IPS-18c (cell line): ENCODE measurements at regions not wholly inside any gene's neighbourhood (a gene's known extent, or its start where the extent isn't known, plus 50 kb on each side); places are given as distances from the start of the nearest gene placed in this dataset.

Experiments used
- H3K4me3 ChIP-seq: 2 replicates; pipeline ENCODE4 v1.7.0; 2013; ENCODE audit warnings: low read depth, mild to moderate bottlenecking, low read length, moderate library complexity; ENCODE audit not compliant: insufficient read depth
- H3K9me3 ChIP-seq: one replicate; pipeline ENCODE4 v1.6.1; 2013; ENCODE audit warnings: mild to moderate bottlenecking, low read length, moderate library complexity; ENCODE audit not compliant: control insufficient read depth, insufficient read depth

GRCh38 chr10:131737543-131738395, 163.0 kb upstream of the PPP2R2D start:
- Histone ChIP-seq H3K4me3 (no peak overlapping the region), H3K9me3 (peaks cover 2% of the 10 kb centered on the region)

GRCh38 chr10:131738396-131738735, 162.4 kb upstream of the PPP2R2D start:
- peaks cover 2% of the 10 kb centered on the region for H3K9me3 ChIP-seq
- H3K4me3 ChIP-seq, result no peak overlapping the region

GRCh38 chr10:131739206-131739605, 161.6 kb upstream of the PPP2R2D start:
- Histone ChIP-seq H3K4me3 (no peak overlapping the region), H3K9me3 (no peaks in the 10 kb centered on the region)

- H3K9me3 ChIP-seq, result no peaks in the 10 kb centered on the region
- no peak overlapping the region for H3K4me3 ChIP-seq
Measured at GRCh38 chr10:131742500-131742951, 158.3 kb upstream of the PPP2R2D start.

GRCh38 chr10:131743190-131744151, 157.3 kb upstream of the PPP2R2D start:
- no peaks in the 10 kb centered on the region for H3K9me3 ChIP-seq
- no peak overlapping the region for H3K4me3 ChIP-seq

- Histone ChIP-seq H3K4me3 (no peak overlapping the region), H3K9me3 (no peaks in the 10 kb centered on the region)
Measured at GRCh38 chr10:131744346-131744745, 156.5 kb upstream of the PPP2R2D start.

GRCh38 chr10:131745591-131745990, 155.2 kb upstream of the PPP2R2D start:
- Histone ChIP-seq H3K9me3 (no peaks in the 10 kb centered on the region), H3K4me3 (no peak overlapping the region)

GRCh38 chr10:131746241-131746711, 154.5 kb upstream of the PPP2R2D start:
- H3K9me3 ChIP-seq, result no peaks in the 10 kb centered on the region

GRCh38 chr10:131746785-131747184, 154.0 kb upstream of the PPP2R2D start:
- Histone ChIP-seq H3K4me3 (no peak overlapping the region), H3K9me3 (no peaks in the 10 kb centered on the region)

More at GRCh38 chr10:131746241-131746711, 154.5 kb upstream of the PPP2R2D start:
- no peak overlapping the region for H3K4me3 ChIP-seq

- H3K9me3 ChIP-seq, result no peaks in the 10 kb centered on the region
- H3K4me3 ChIP-seq, result no peak overlapping the region
Measured at GRCh38 chr10:131747251-131747650, 153.6 kb upstream of the PPP2R2D start.

GRCh38 chr10:131747791-131748190, 153.0 kb upstream of the PPP2R2D start:
- no peaks in the 10 kb centered on the region for H3K9me3 ChIP-seq

GRCh38 chr10:131748191-131748590, 152.6 kb upstream of the PPP2R2D start:
- Histone ChIP-seq H3K4me3 (no peak overlapping the region), H3K9me3 (no peaks in the 10 kb centered on the region)

More at GRCh38 chr10:131747791-131748190, 153.0 kb upstream of the PPP2R2D start:
- no peak overlapping the region for H3K4me3 ChIP-seq

GRCh38 chr10:131748831-131749766, 151.7 kb upstream of the PPP2R2D start:
- Histone ChIP-seq H3K4me3 (no peak overlapping the region), H3K9me3 (no peaks in the 10 kb centered on the region)

- no peak overlapping the region for H3K4me3 ChIP-seq
- H3K9me3 ChIP-seq, result no peaks in the 10 kb centered on the region
Measured at GRCh38 chr10:131749767-131750142, 151.1 kb upstream of the PPP2R2D start.

GRCh38 chr10:131750171-131750895, 150.5 kb upstream of the PPP2R2D start:
- H3K9me3 ChIP-seq, result no peaks in the 10 kb centered on the region
- no peak overlapping the region for H3K4me3 ChIP-seq
